ENCODE measurements at regions not wholly inside any gene's neighbourhood (a gene's known extent, or its start where the extent isn't known, plus 50 kb on each side); places are given as distances from the start of the nearest gene placed in this dataset.
"Not testable (repeated sequence)": the region's sequence is repeated elsewhere in the genome, so short reads cannot be mapped to it uniquely, and the experiment has no call there.

GRCh38 chr1:224821751-224822150 lies 107.7 kb upstream of the DNAH14 start:
- H3K4me3 ChIP-seq (ENCODE audit: extremely low read depth in 1 of 4, insufficient read depth in 2 of 4, low read depth in 3 of 4, low read length in 4 of 4); H4K5ac ChIP-seq (ENCODE audit: insufficient read length, low read depth, low read length); H2BK12ac ChIP-seq (ENCODE audit: low read depth, low read length); H3K56ac ChIP-seq (replicated peaks; ENCODE audit: insufficient read length, low read depth, low read length); H3K4ac ChIP-seq (replicated peaks; ENCODE audit: insufficient read length, low read depth, low read length); H3K14ac ChIP-seq (ENCODE audit: insufficient read length); H3K9ac ChIP-seq (replicated peaks in 1 of 4; ENCODE audit: extremely low read depth in 1 of 4, low read depth in 3 of 4, low read length in 3 of 4); H3K27ac ChIP-seq (ENCODE audit: low read depth, low read length); H2AK5ac ChIP-seq (ENCODE audit: low read depth, low read length); H4K91ac ChIP-seq (replicated peaks; ENCODE audit: insufficient read length, low read length); H3K79me2 ChIP-seq (ENCODE audit: control insufficient read depth in 1 of 2, insufficient read depth in 2 of 2, low read length in 2 of 2); H3K4me1 ChIP-seq (replicated peaks in 1 of 4; ENCODE audit: control insufficient read depth in 3 of 4, insufficient read depth in 4 of 4, low read length in 3 of 4); H3K23me2 ChIP-seq (ENCODE audit: low read depth, low read length); H4K20me1 ChIP-seq (replicated peaks in 1 of 2; ENCODE audit: control insufficient read depth in 1 of 2, insufficient read depth in 2 of 2, low read length in 2 of 2); H3K79me1 ChIP-seq (ENCODE audit: low read depth, low read length); POLR2A ChIA-PET (ENCODE audit: partially characterized antibody); H3K36me3 ChIP-seq (ENCODE audit: control insufficient read depth in 2 of 4, insufficient read depth in 4 of 4, low read length in 3 of 4); H3K23ac ChIP-seq (ENCODE audit: insufficient read length); H2BK20ac ChIP-seq (ENCODE audit: low read length); H2BK120ac ChIP-seq (replicated peaks; ENCODE audit: low read depth, low read length); H3K18ac ChIP-seq (ENCODE audit: extremely low read depth, low read length); H4K8ac ChIP-seq (ENCODE audit: extremely low read depth, insufficient read depth, low read length); H2BK5ac ChIP-seq (ENCODE audit: low read depth, low read length); H3K27me3 ChIP-seq (replicated peaks in 1 of 4; ENCODE audit: control insufficient read depth in 3 of 4, extremely low read depth in 1 of 4, insufficient read depth in 3 of 4, low read length in 3 of 4); H2AFZ ChIP-seq (ENCODE audit: low read length); H3K4me2 ChIP-seq (ENCODE audit: insufficient read depth in 1 of 2, low read depth in 2 of 2, low read length in 2 of 2); H2BK15ac ChIP-seq (ENCODE audit: low read length); FAIRE-seq; DNase-seq (ENCODE audit: low read depth in 1 of 2, low spot score in 2 of 2): not testable (repeated sequence)
- WGBS, 2 experiments (ENCODE audit: extremely low coverage in 1 of 2, insufficient coverage in 1 of 2, insufficient read length in 1 of 2, insufficient replicate concordance in 2 of 2, low coverage in 1 of 2, low lambda C conversion rate in 2 of 2, missing lambda C conversion rate in 1 of 2) = 98% methylated on average over 8 of the region's 8 CpGs; no CpG with 5 or more reads in 1 of the 2 experiments
- peaks cover 13 to 14% of the 10 kb centered on the region in 2 experiments; a peak in 3 of 4 replicates for H3K9me3 ChIP-seq (ENCODE audit: insufficient read depth in 2 of 2, low read depth in 1 of 2, low read length in 1 of 2)
- CTCF ChIA-PET (ENCODE audit: partially characterized antibody) = interaction anchor here (1.5 kb wide), 1 partner anchor 29 kb away, joined by 5 read pairs; no protein-coding TSS in a partner anchor
- peak in 1 of 2 experiments; percentile 80; a peak in 1 of 3 replicates for TF ChIP-seq EP300 (IDR thresholded peaks at IDR 0.05; ENCODE audit: borderline replicate concordance in 1 of 2, low read depth in 2 of 2, low read length in 2 of 2)
